OCI-LY7 (cell line): ENCODE measurements at regions not wholly inside any gene's neighbourhood (a gene's known extent, or its start where the extent isn't known, plus 50 kb on each side); places are given as distances from the start of the nearest gene placed in this dataset.

ENCODE experiments used
- EZH2phosphoT487 ChIP-seq: fragments of 200-600 bp; sonication (generic); IDR thresholded peaks from 2 replicates; pipeline ENCODE4 v1.6.1; 2018; ENCODE audit warnings: low read depth, borderline replicate concordance, mild to moderate bottlenecking, mixed run types, antibody characterized with exemption, low read length, moderate library complexity, mixed read lengths
- TF ChIP-seq, protein P1 (sequence below): fragments of 200-600 bp; sonication (generic); conservative IDR thresholded peaks from 2 replicates; pipeline ENCODE4 v1.5.1; 2014; ENCODE audit warnings: mild to moderate bottlenecking, antibody characterized with exemption, low read length, moderate library complexity, mixed read lengths

- TF ChIP-seq, protein P1, sequence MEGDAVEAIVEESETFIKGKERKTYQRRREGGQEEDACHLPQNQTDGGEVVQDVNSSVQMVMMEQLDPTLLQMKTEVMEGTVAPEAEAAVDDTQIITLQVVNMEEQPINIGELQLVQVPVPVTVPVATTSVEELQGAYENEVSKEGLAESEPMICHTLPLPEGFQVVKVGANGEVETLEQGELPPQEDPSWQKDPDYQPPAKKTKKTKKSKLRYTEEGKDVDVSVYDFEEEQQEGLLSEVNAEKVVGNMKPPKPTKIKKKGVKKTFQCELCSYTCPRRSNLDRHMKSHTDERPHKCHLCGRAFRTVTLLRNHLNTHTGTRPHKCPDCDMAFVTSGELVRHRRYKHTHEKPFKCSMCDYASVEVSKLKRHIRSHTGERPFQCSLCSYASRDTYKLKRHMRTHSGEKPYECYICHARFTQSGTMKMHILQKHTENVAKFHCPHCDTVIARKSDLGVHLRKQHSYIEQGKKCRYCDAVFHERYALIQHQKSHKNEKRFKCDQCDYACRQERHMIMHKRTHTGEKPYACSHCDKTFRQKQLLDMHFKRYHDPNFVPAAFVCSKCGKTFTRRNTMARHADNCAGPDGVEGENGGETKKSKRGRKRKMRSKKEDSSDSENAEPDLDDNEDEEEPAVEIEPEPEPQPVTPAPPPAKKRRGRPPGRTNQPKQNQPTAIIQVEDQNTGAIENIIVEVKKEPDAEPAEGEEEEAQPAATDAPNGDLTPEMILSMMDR: no peak
- TF ChIP-seq EZH2phosphoT487: no peak
Measured at GRCh38 chr18:25408293-25408692, 56.3 kb upstream of the ZNF521 start.
